ENCODE measurements at regions not wholly inside any gene's neighbourhood (a gene's known extent, or its start where the extent isn't known, plus 50 kb on each side); places are given as distances from the start of the nearest gene placed in this dataset.

GRCh38 chr6:130524552-130524951, 158.7 kb downstream of the TMEM200A start:
- H3K36me3 ChIP-seq (ENCODE audit: insufficient read depth, low read length), result no peaks in the 10 kb centered on the region
- H3K79me2 ChIP-seq (replicated peaks; ENCODE audit: insufficient read depth, low read length), result no peaks in the 10 kb centered on the region
- TF ChIP-seq TAF1 (IDR thresholded peaks at IDR 0.05; ENCODE audit: low read depth), result no peak
- H3F3A ChIP-seq (ENCODE audit: insufficient read depth, low read length, poor library complexity, severe bottlenecking), result no peaks in the 10 kb centered on the region
- no peak overlapping the region for H3K9ac ChIP-seq (ENCODE audit: low read length)
- H3K27me3 ChIP-seq (ENCODE audit: insufficient read depth, low read depth, low read length), result no peaks in the 10 kb centered on the region
- no peak overlapping the region for H3K27ac ChIP-seq (ENCODE audit: low read length)
- no peaks in the 10 kb centered on the region for H3K9me3 ChIP-seq (ENCODE audit: low read length)
- no peak overlapping the region for H2AFZ ChIP-seq (ENCODE audit: low read depth, low read length)
- no peak overlapping the region for H3K4me2 ChIP-seq (ENCODE audit: low read length)
- no peak overlapping the region for H3K4me3 ChIP-seq (ENCODE audit: low read length)
- no peaks in the 10 kb centered on the region for H4K20me1 ChIP-seq (ENCODE audit: insufficient read depth)
- H3K9me2 ChIP-seq (ENCODE audit: insufficient read depth, low read length), result no peaks in the 10 kb centered on the region

- H3K9ac ChIP-seq (ENCODE audit: low read length), result no peak overlapping the region
- H3K27ac ChIP-seq (ENCODE audit: low read length), result no peak overlapping the region
- H3K4me3 ChIP-seq (ENCODE audit: low read length), result no peak overlapping the region
- no peaks in the 10 kb centered on the region for H3K36me3 ChIP-seq (ENCODE audit: insufficient read depth, low read length)
- H3K4me2 ChIP-seq (ENCODE audit: low read length), result no peak overlapping the region
- TF ChIP-seq EZH2 (IDR thresholded peaks at IDR 0.05; ENCODE audit: borderline replicate concordance, insufficient read depth, low read length, poor library complexity, severe bottlenecking) (no peak), POLR2AphosphoS5 (IDR thresholded peaks at IDR 0.05) (no peak), MXI1 (conservative IDR thresholded peaks at IDR 0.05; ENCODE audit: poor library complexity, severe bottlenecking) (no peak), REST (IDR thresholded peaks at IDR 0.05; ENCODE audit: borderline replicate concordance) (no peak), EP300 (conservative IDR thresholded peaks at IDR 0.05; ENCODE audit: poor library complexity, severe bottlenecking) (no peak), SMC3 (conservative IDR thresholded peaks at IDR 0.05; ENCODE audit: poor library complexity) (no peak), TAF1 (IDR thresholded peaks at IDR 0.05; ENCODE audit: low read depth) (no peak), CTCF (IDR thresholded peaks at IDR 0.05; ENCODE audit: poor library complexity, severe bottlenecking) (no peak), RAD21 (conservative IDR thresholded peaks at IDR 0.05) (no peak)
- H3K27me3 ChIP-seq (ENCODE audit: insufficient read depth, low read depth, low read length), result no peaks in the 10 kb centered on the region
- no peaks in the 10 kb centered on the region for H3K9me3 ChIP-seq (ENCODE audit: low read length)
- no peaks in the 10 kb centered on the region for H3K9me2 ChIP-seq (ENCODE audit: insufficient read depth, low read length)
- H4K20me1 ChIP-seq (ENCODE audit: insufficient read depth), result no peaks in the 10 kb centered on the region
- H3K79me2 ChIP-seq (replicated peaks; ENCODE audit: insufficient read depth, low read length), result no peaks in the 10 kb centered on the region
- H3F3A ChIP-seq (ENCODE audit: insufficient read depth, low read length, poor library complexity, severe bottlenecking), result no peaks in the 10 kb centered on the region
- no peak overlapping the region for H2AFZ ChIP-seq (ENCODE audit: low read depth, low read length)
Measured at GRCh38 chr6:130525408-130525807, 159.6 kb downstream of the TMEM200A start.

- no peaks in the 10 kb centered on the region for H4K20me1 ChIP-seq (ENCODE audit: insufficient read depth)
- H3K9me3 ChIP-seq (ENCODE audit: low read length), result no peaks in the 10 kb centered on the region
- H3K9ac ChIP-seq (ENCODE audit: low read length), result no peak overlapping the region
- H3K27ac ChIP-seq (ENCODE audit: low read length), result no peak overlapping the region
- H3K4me3 ChIP-seq (ENCODE audit: low read length), result no peak overlapping the region
- H3K79me2 ChIP-seq (replicated peaks; ENCODE audit: insufficient read depth, low read length), result no peaks in the 10 kb centered on the region
- H3F3A ChIP-seq (ENCODE audit: insufficient read depth, low read length, poor library complexity, severe bottlenecking), result no peaks in the 10 kb centered on the region
- no peak for TF ChIP-seq POLR2AphosphoS5 (IDR thresholded peaks at IDR 0.05)
- H3K9me2 ChIP-seq (ENCODE audit: insufficient read depth, low read length), result no peaks in the 10 kb centered on the region
- no peak overlapping the region for H2AFZ ChIP-seq (ENCODE audit: low read depth, low read length)
- no peaks in the 10 kb centered on the region for H3K27me3 ChIP-seq (ENCODE audit: insufficient read depth, low read depth, low read length)
- H3K36me3 ChIP-seq (ENCODE audit: insufficient read depth, low read length), result no peaks in the 10 kb centered on the region
- H3K4me2 ChIP-seq (ENCODE audit: low read length), result no peak overlapping the region
Measured at GRCh38 chr6:130526466-130526865, 160.6 kb downstream of the TMEM200A start.

All from neural cell (in vitro differentiated cells).